ENCODE measurements at regions not wholly inside any gene's neighbourhood (a gene's known extent, or its start where the extent isn't known, plus 50 kb on each side); places are given as distances from the start of the nearest gene placed in this dataset.

GRCh38 chr5:44454002-44454401 is 64.8 kb upstream of the FGF10 start:
- DNase-seq (ENCODE audit: low read depth), result no peak
- no peak overlapping the region for H3K4me3 ChIP-seq (ENCODE audit: low read depth, low read length)

GRCh38 chr5:44446399-44446798 is 57.2 kb upstream of the FGF10 start:
- no peak overlapping the region for H3K4me3 ChIP-seq (ENCODE audit: low read depth, low read length)
- no peak for DNase-seq (ENCODE audit: low read depth)

GRCh38 chr5:44443172-44443571 is 54.0 kb upstream of the FGF10 start:
- no peak overlapping the region for H3K4me3 ChIP-seq (ENCODE audit: low read depth, low read length)
- DNase-seq (ENCODE audit: low read depth), result no peak

- no peak for DNase-seq (ENCODE audit: low read depth)
- H3K4me3 ChIP-seq (ENCODE audit: low read depth, low read length), result no peak overlapping the region
Observed at GRCh38 chr5:44441460-44441859, 52.2 kb upstream of the FGF10 start.

- no peak for DNase-seq (ENCODE audit: low read depth)
- no peak overlapping the region for H3K4me3 ChIP-seq (ENCODE audit: low read depth, low read length)
Observed at GRCh38 chr5:44440186-44440585, 51.0 kb upstream of the FGF10 start.
